DND-41 (cell line): ENCODE measurements at regions not wholly inside any gene's neighbourhood (a gene's known extent, or its start where the extent isn't known, plus 50 kb on each side); places are given as distances from the start of the nearest gene placed in this dataset.

ENCODE experiments used
- ATAC-seq: fragments of 200-7000 bp; cut with Tn5 transposase; 3 replicates; pipeline ENCODE4 v1.9.1; 2021; ENCODE audit warnings: low read depth; ENCODE audit not compliant: insufficient read depth
- DNase-seq: peaks from one replicate; pipeline ENCODE4 v3.0.0-alpha.2; 2020
- H2AFZ ChIP-seq: 2 replicates; pipeline ENCODE4 v1.6.0; 2012; ENCODE audit warnings: low read depth, low read length
- H3K27ac ChIP-seq: 2 replicates; pipeline ENCODE4 v1.5.1; 2012; ENCODE audit warnings: low read length, inconsistent platforms
- H3K27me3 ChIP-seq: fragments of 200-600 bp; sonication (generic); 2 replicates; pipeline ENCODE4 v1.6.0; 2012; ENCODE audit warnings: low read length, mild to moderate bottlenecking, inconsistent platforms; ENCODE audit not compliant: insufficient read depth, poor library complexity
- H3K36me3 ChIP-seq: 2 replicates; pipeline ENCODE4 v1.5.1; 2012; ENCODE audit warnings: low read length, inconsistent platforms; ENCODE audit not compliant: insufficient read depth
- H3K4me1 ChIP-seq: 2 replicates; pipeline ENCODE4 v1.5.1; 2012; ENCODE audit warnings: mild to moderate bottlenecking, low read length; ENCODE audit not compliant: insufficient read depth
- H3K4me2 ChIP-seq: 2 replicates; pipeline ENCODE4 v1.6.0; 2012; ENCODE audit warnings: mild to moderate bottlenecking, moderate library complexity, low read length, inconsistent platforms; ENCODE audit not compliant: insufficient read depth
- H3K4me3 ChIP-seq, 2 experiments: fragments of 200-600 bp in 1 of 2; shearing (Covaris generic) in 1 of 2; 2 replicates each; pipeline ENCODE4 v1.5.1; 2012 to 2016; ENCODE audit warnings: inconsistent platforms in 2 of 2, low read length in 2 of 2, mild to moderate bottlenecking in 2 of 2, low read depth in 1 of 2, moderate library complexity in 1 of 2
- H3K79me2 ChIP-seq: 2 replicates; pipeline ENCODE4 v1.6.0; 2012; ENCODE audit warnings: low read length, inconsistent platforms; ENCODE audit not compliant: insufficient read depth
- H3K9ac ChIP-seq: 2 replicates; pipeline ENCODE4 v1.6.0; 2012; ENCODE audit warnings: low read depth, mild to moderate bottlenecking, inconsistent platforms, low read length, moderate library complexity
- H3K9me3 ChIP-seq: 2 replicates; pipeline ENCODE4 v1.5.1; 2012; ENCODE audit warnings: low read length, moderate library complexity, mild to moderate bottlenecking, inconsistent platforms; ENCODE audit not compliant: insufficient read depth, severe bottlenecking
- H4K20me1 ChIP-seq: 2 replicates; pipeline ENCODE4 v1.6.0; 2012; ENCODE audit warnings: low read length; ENCODE audit not compliant: insufficient read depth
- EZH2 ChIP-seq: IDR thresholded peaks from 3 replicates; pipeline ENCODE4 v1.6.1; 2012; ENCODE audit warnings: borderline replicate concordance, low read depth, mild to moderate bottlenecking, moderate library complexity, low read length, inconsistent platforms; ENCODE audit not compliant: severe bottlenecking
- TF ChIP-seq, protein P1 (sequence below): IDR thresholded peaks from 2 replicates; pipeline ENCODE4 v1.5.1; 2012; ENCODE audit warnings: borderline replicate concordance, low read length, moderate library complexity, mild to moderate bottlenecking; ENCODE audit not compliant: poor library complexity, severe bottlenecking; ENCODE audit errors: extremely low read depth

GRCh38 chr22:48722661-48723060 lies 1105.0 kb downstream of the BRD1 start:
- no peaks in the 10 kb centered on the region for H3K27me3 ChIP-seq

GRCh38 chr22:48721395-48721669 lies 1106.3 kb downstream of the BRD1 start:
- DNase-seq (no peak), ATAC-seq (no peak)
- no peak for TF ChIP-seq EZH2
- TF ChIP-seq, protein P1, sequence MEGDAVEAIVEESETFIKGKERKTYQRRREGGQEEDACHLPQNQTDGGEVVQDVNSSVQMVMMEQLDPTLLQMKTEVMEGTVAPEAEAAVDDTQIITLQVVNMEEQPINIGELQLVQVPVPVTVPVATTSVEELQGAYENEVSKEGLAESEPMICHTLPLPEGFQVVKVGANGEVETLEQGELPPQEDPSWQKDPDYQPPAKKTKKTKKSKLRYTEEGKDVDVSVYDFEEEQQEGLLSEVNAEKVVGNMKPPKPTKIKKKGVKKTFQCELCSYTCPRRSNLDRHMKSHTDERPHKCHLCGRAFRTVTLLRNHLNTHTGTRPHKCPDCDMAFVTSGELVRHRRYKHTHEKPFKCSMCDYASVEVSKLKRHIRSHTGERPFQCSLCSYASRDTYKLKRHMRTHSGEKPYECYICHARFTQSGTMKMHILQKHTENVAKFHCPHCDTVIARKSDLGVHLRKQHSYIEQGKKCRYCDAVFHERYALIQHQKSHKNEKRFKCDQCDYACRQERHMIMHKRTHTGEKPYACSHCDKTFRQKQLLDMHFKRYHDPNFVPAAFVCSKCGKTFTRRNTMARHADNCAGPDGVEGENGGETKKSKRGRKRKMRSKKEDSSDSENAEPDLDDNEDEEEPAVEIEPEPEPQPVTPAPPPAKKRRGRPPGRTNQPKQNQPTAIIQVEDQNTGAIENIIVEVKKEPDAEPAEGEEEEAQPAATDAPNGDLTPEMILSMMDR = no peak
- Histone ChIP-seq H2AFZ (no peak overlapping the region), H3K4me1 (no peaks in the 10 kb centered on the region), H3K79me2 (no peaks in the 10 kb centered on the region), H3K36me3 (no peaks in the 10 kb centered on the region), H3K27ac (no peak overlapping the region), H3K9ac (no peak overlapping the region), H4K20me1 (no peaks in the 10 kb centered on the region), H3K4me3 (no peak overlapping the region), H3K4me2 (no peak overlapping the region), H3K9me3 (no peaks in the 10 kb centered on the region), H3K27me3 (no peaks in the 10 kb centered on the region)

More at GRCh38 chr22:48722661-48723060, 1105.0 kb downstream of the BRD1 start:
- ATAC-seq (no peak), DNase-seq (no peak)
- Histone ChIP-seq H3K4me1 (no peaks in the 10 kb centered on the region), H3K9me3 (peaks cover 3% of the 10 kb centered on the region), H3K4me3 (no peak overlapping the region), H3K9ac (no peak overlapping the region), H4K20me1 (no peaks in the 10 kb centered on the region), H3K36me3 (no peaks in the 10 kb centered on the region), H2AFZ (no peak overlapping the region), H3K27ac (no peak overlapping the region), H3K4me2 (no peak overlapping the region), H3K79me2 (no peaks in the 10 kb centered on the region)
- TF ChIP-seq, protein P1 = no peak
- TF ChIP-seq EZH2 = no peak

- TF ChIP-seq, protein P1 = no peak
- no peak for TF ChIP-seq EZH2
- no peak overlapping the region for H3K4me3 ChIP-seq
- no peaks in the 10 kb centered on the region for H3K4me1 ChIP-seq
- H3K27me3 ChIP-seq = no peaks in the 10 kb centered on the region
- ATAC-seq = no peak
- no peaks in the 10 kb centered on the region for H3K9me3 ChIP-seq
- no peak overlapping the region for H2AFZ ChIP-seq
- H4K20me1 ChIP-seq = no peaks in the 10 kb centered on the region
- H3K36me3 ChIP-seq = no peaks in the 10 kb centered on the region
- no peak for DNase-seq
- H3K27ac ChIP-seq = no peak overlapping the region
- H3K79me2 ChIP-seq = no peaks in the 10 kb centered on the region
- H3K9ac ChIP-seq = no peak overlapping the region
- no peak overlapping the region for H3K4me2 ChIP-seq
Observed at GRCh38 chr22:48720662-48721394, 1106.8 kb downstream of the BRD1 start.
